GM18511 (cell line): ENCODE measurements at regions not wholly inside any gene's neighbourhood (a gene's known extent, or its start where the extent isn't known, plus 50 kb on each side); places are given as distances from the start of the nearest gene placed in this dataset.
"Not testable (repeated sequence)": the region's sequence is repeated elsewhere in the genome, so short reads cannot be mapped to it uniquely, and the experiment has no call there.

ENCODE experiments used
- ATAC-seq: cut with Tn5 transposase; IDR thresholded peaks from one replicate; pipeline ENCODE4 v1.9.1; 2021; ENCODE audit warnings: mild to moderate bottlenecking, moderate library complexity; ENCODE audit not compliant: unreplicated experiment

GRCh38 chr1:168461108-168461507, 82.7 kb downstream of the XCL2 start:
- ATAC-seq, result not testable (repeated sequence)

- ATAC-seq, result not testable (repeated sequence)
Measured at GRCh38 chr1:168457296-168457695, 86.5 kb downstream of the XCL2 start.

GRCh38 chr1:168455764-168456163, 88.0 kb downstream of the XCL2 start:
- no peak for ATAC-seq

GRCh38 chr1:168454211-168454815, 89.5 kb downstream of the XCL2 start:
- no peak for ATAC-seq

- ATAC-seq, result no peak
Measured at GRCh38 chr1:168453056-168453455, 90.7 kb downstream of the XCL2 start.

GRCh38 chr1:168452329-168452728, 91.5 kb downstream of the XCL2 start:
- ATAC-seq, result no peak

- ATAC-seq, result no peak
Measured at GRCh38 chr1:168447871-168448270, 95.9 kb downstream of the XCL2 start.

- ATAC-seq, result no peak
Measured at GRCh38 chr1:168446081-168446480, 97.7 kb downstream of the XCL2 start.

- no peak for ATAC-seq
Measured at GRCh38 chr1:168443899-168444298, 99.9 kb downstream of the XCL2 start.

- ATAC-seq, result no peak
Measured at GRCh38 chr1:168443356-168443755, 100.4 kb downstream of the XCL2 start.

- ATAC-seq, result no peak
Measured at GRCh38 chr1:168442931-168443330, 100.9 kb downstream of the XCL2 start.

GRCh38 chr1:168441745-168442144, 102.1 kb downstream of the XCL2 start:
- ATAC-seq, result no peak

- peak; percentile 93 for ATAC-seq
Measured at GRCh38 chr1:168439456-168440375, 104.1 kb downstream of the XCL2 start.

GRCh38 chr1:168438626-168439025, 105.2 kb downstream of the XCL2 start:
- no peak for ATAC-seq

- ATAC-seq, result no peak
Measured at GRCh38 chr1:168437821-168438220, 106.0 kb downstream of the XCL2 start.

- ATAC-seq, result no peak
Measured at GRCh38 chr1:168435439-168435838, 108.4 kb downstream of the XCL2 start.

GRCh38 chr1:168433238-168433637, 110.6 kb downstream of the XCL2 start:
- ATAC-seq, result no peak

- ATAC-seq, result no peak
Measured at GRCh38 chr1:168431882-168432281, 111.9 kb downstream of the XCL2 start.

- ATAC-seq, result no peak
Measured at GRCh38 chr1:168430321-168430720, 113.5 kb downstream of the XCL2 start.

GRCh38 chr1:168428063-168428731, 115.6 kb downstream of the XCL2 start:
- ATAC-seq, result no peak

- ATAC-seq, result no peak
Measured at GRCh38 chr1:168427051-168427450, 116.7 kb downstream of the XCL2 start.

- ATAC-seq, result no peak
Measured at GRCh38 chr1:168424281-168424680, 119.5 kb downstream of the XCL2 start.
